ENCODE measurements at regions not wholly inside any gene's neighbourhood (a gene's known extent, or its start where the extent isn't known, plus 50 kb on each side); places are given as distances from the start of the nearest gene placed in this dataset.

DNA sequence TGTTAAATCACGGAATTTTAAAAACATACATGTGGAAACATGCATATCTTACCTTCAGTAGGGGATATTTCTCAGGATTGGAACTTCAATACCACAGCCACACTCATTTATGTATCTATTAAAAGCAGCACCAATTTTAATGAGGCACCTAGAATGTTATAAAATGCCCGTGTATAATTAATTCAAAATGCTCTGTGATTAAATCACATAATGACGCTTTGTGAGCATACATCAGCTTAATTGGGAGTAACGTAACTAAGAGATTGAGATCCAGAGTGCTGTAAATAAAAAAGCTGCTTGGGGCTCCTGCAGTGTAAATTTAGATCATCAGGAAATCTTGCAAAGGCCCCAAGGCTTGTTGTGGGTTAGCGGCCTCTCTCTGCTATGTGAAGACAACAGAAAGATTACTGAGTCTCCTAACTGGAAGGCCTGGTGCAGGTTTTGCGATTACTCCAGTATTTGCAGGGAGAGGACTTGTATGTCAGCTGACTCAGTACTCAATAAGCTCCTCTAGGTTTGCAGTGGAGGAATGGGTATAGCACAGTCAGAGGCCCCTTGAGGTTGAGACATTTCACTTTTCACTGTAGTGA is 195.5 kb upstream of the PHYHIPL start:
- no peak for ATAC-seq

DNA sequence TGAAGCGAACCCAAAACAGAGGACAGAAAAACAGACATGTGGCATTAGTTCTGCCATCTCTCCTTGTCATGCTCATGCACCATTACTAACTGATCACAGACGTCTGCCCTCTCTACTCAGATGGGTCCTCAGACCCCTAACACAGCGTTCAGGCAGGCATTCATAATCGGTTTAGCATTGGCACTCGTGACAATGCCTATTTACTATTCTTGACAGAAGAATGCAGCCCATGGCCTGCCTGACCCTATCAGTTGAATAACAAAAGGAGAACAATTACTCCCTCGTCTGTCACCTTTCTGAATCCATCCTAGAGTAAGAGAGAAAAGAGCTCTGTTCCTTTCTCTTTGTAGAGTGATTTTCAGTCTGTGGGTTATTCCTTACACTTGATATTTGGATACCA is 194.6 kb upstream of the PHYHIPL start:
- H3K4me3 ChIP-seq = no peak overlapping the region

More for the DNA sequence above, 195.5 kb upstream of the PHYHIPL start:
- TF ChIP-seq, protein P1, sequence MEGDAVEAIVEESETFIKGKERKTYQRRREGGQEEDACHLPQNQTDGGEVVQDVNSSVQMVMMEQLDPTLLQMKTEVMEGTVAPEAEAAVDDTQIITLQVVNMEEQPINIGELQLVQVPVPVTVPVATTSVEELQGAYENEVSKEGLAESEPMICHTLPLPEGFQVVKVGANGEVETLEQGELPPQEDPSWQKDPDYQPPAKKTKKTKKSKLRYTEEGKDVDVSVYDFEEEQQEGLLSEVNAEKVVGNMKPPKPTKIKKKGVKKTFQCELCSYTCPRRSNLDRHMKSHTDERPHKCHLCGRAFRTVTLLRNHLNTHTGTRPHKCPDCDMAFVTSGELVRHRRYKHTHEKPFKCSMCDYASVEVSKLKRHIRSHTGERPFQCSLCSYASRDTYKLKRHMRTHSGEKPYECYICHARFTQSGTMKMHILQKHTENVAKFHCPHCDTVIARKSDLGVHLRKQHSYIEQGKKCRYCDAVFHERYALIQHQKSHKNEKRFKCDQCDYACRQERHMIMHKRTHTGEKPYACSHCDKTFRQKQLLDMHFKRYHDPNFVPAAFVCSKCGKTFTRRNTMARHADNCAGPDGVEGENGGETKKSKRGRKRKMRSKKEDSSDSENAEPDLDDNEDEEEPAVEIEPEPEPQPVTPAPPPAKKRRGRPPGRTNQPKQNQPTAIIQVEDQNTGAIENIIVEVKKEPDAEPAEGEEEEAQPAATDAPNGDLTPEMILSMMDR (IDR thresholded peaks at IDR 0.05) = no peak
- Histone ChIP-seq H3K9me3 (no peaks in the 10 kb centered on the region), H3K4me1 (no peaks in the 10 kb centered on the region), H3K4me3 (no peak overlapping the region), H3K36me3 (no peaks in the 10 kb centered on the region), H3K27me3 (ENCODE audit: low read depth) (no peaks in the 10 kb centered on the region), H3K27ac (no peak overlapping the region)
- DNase-seq = no peak
- intact Hi-C loops (cut with DNase I) = no loop called here

DNA sequence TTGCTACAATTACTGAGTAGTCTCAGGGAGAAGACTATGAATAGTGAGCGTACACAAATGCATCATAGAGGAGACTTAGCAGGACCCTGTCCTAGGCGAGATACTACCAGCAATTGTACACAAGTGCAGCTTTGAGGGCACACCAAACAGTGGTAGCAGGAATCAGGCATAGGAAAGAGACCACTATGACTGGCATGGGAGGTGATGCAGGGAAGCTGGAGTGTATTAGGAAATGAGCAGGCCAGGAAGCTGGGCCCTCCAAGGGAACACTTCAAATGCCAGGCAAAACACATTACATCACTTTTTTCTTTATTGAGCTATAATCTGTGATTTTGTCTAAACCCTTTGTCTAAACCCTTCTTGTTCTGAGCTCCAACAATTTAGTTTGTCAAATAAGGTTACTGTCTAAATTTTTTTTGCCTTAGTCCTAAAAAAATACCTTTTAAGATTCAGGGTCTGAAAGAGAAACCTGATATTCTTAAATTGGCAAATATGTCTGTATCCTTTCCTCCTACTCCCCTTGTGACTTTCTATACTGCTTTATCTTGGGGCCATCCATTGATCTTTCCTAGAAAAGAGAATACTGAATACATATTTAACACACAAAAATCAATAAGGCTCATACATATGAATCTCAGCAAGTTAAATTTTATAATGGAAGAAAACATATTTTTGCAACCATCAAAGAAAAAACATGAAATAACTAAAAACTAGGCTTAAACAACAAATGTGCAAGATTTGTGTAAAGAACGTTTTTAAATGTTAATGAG is 193.8 kb upstream of the PHYHIPL start:
- ATAC-seq = no peak

More for the DNA sequence above, 194.6 kb upstream of the PHYHIPL start:
- Histone ChIP-seq H3K27ac (no peak overlapping the region), H3K27me3 (ENCODE audit: low read depth) (no peaks in the 10 kb centered on the region), H3K4me1 (no peaks in the 10 kb centered on the region), H3K9me3 (no peaks in the 10 kb centered on the region), H3K36me3 (no peaks in the 10 kb centered on the region)
- no peak for DNase-seq
- ATAC-seq = no peak
- TF ChIP-seq, protein P1 (IDR thresholded peaks at IDR 0.05) = no peak
- intact Hi-C loops (cut with DNase I) = no loop called here

DNA sequence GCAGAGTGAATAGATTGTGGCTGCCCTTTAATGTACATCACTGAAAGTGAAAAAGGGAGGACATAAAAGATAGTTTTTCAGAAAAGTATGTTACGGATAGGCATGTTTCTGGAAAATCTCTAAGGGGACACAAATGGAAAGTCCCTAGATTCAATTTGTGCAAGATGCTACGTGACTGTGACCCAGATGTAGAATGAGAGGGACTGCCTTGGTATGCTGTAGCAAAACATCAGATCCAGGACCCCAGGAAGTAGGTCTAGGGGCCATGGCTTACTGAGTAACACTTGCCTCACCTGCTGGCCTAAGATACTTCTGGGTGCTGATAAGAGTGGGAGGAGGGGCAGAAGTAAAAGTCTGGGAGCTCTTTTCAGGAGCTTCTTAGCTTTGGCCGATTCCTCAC is 191.2 kb upstream of the PHYHIPL start:
- Histone ChIP-seq H3K27me3 (ENCODE audit: low read depth) (no peaks in the 10 kb centered on the region), H3K4me3 (no peak overlapping the region), H3K9me3 (no peaks in the 10 kb centered on the region), H3K36me3 (no peaks in the 10 kb centered on the region), H3K27ac (no peak overlapping the region), H3K4me1 (no peaks in the 10 kb centered on the region)
- no peak for ATAC-seq
- intact Hi-C loops (cut with DNase I) = no loop called here
- DNase-seq = no peak
- TF ChIP-seq, protein P1 (IDR thresholded peaks at IDR 0.05) = no peak

More for the DNA sequence above, 193.8 kb upstream of the PHYHIPL start:
- Histone ChIP-seq H3K36me3 (no peaks in the 10 kb centered on the region), H3K27me3 (ENCODE audit: low read depth) (no peaks in the 10 kb centered on the region), H3K4me3 (no peak overlapping the region), H3K9me3 (no peaks in the 10 kb centered on the region), H3K4me1 (no peaks in the 10 kb centered on the region), H3K27ac (no peak overlapping the region)
- intact Hi-C loops (cut with DNase I) = no loop called here
- DNase-seq = no peak
- TF ChIP-seq, protein P1 (IDR thresholded peaks at IDR 0.05) = no peak

DNA sequence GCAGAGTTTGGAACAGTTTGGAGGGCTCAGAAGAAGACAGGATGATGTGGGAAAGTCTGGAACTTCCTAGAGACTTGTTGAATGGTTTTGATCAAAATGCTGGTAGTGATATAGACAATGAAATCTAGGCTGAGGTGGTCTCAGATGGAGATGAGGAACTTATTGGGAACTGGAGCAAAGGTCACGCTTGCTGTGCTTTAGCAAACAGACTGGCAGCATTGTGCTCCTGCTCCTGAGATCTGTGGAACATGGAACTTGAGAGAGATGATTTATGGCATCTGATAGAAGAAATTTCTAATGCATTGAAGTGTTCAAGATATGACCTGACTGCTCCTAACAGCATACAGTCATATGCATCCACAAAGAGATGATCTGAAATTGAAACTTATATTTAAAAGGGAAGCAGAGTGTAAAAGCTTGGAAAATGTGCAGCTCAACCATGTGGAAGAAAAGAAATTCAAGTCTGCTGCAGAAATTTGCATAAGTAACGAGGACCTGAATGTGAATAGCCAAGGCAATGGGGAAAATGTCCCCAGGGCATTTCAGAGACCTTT is 186.9 kb upstream of the PHYHIPL start:
- intact Hi-C loops (cut with DNase I) = no loop called here
- no peaks in the 10 kb centered on the region for H3K9me3 ChIP-seq
- H3K4me3 ChIP-seq = no peak overlapping the region
- H3K27ac ChIP-seq = no peak overlapping the region
- ATAC-seq (no peak), DNase-seq (no peak)
- H3K4me1 ChIP-seq = no peaks in the 10 kb centered on the region
- TF ChIP-seq, protein P1 (IDR thresholded peaks at IDR 0.05) = no peak
- no peaks in the 10 kb centered on the region for H3K36me3 ChIP-seq
- H3K27me3 ChIP-seq (ENCODE audit: low read depth) = no peaks in the 10 kb centered on the region

Measured in lower lobe of right lung (tissue), 2 donors.